ENCODE measurements at regions not wholly inside any gene's neighbourhood (a gene's known extent, or its start where the extent isn't known, plus 50 kb on each side); places are given as distances from the start of the nearest gene placed in this dataset.
A peak's percentile ranks its signal among the peaks of the same experiment; 100 is the strongest.
"Not testable (repeated sequence)": the region's sequence is repeated elsewhere in the genome, so short reads cannot be mapped to it uniquely, and the experiment has no call there.

- not testable (repeated sequence) for DNase-seq (ENCODE audit: low read depth in 4 of 4, low spot score in 3 of 4)
These were observed 62.8 kb downstream of the RPS24 start for GRCh38 chr10:78096486-78096885.

- DNase-seq (ENCODE audit: low read depth in 4 of 4, low spot score in 3 of 4): not testable (repeated sequence)
These were observed 68.9 kb downstream of the RPS24 start for GRCh38 chr10:78102593-78102992.

GRCh38 chr10:78109210-78109609, 75.5 kb downstream of the RPS24 start:
- no peak for DNase-seq (ENCODE audit: low read depth in 4 of 4, low spot score in 3 of 4)

GRCh38 chr10:78115135-78115853, 81.6 kb downstream of the RPS24 start:
- DNase-seq (ENCODE audit: low read depth in 4 of 4, low spot score in 3 of 4): peak in 1 of 4 donors; percentile 44

- DNase-seq (ENCODE audit: low read depth in 4 of 4, low spot score in 3 of 4): peak in 1 of 4 donors; percentile 35
These were observed 82.7 kb downstream of the RPS24 start for GRCh38 chr10:78116361-78116760.

GRCh38 chr10:78118591-78118990, 84.9 kb downstream of the RPS24 start:
- peak in 1 of 4 donors; percentile 21 for DNase-seq (ENCODE audit: low read depth in 4 of 4, low spot score in 3 of 4)

GRCh38 chr10:78121801-78122200, 88.1 kb downstream of the RPS24 start:
- DNase-seq (ENCODE audit: low read depth in 4 of 4, low spot score in 3 of 4): no peak

GRCh38 chr10:78124167-78124566, 90.5 kb downstream of the RPS24 start:
- DNase-seq (ENCODE audit: low read depth in 4 of 4, low spot score in 3 of 4): no peak

- DNase-seq (ENCODE audit: low read depth in 4 of 4, low spot score in 3 of 4): no peak
These were observed 95.5 kb downstream of the RPS24 start for GRCh38 chr10:78129211-78129610.

- DNase-seq (ENCODE audit: low read depth in 4 of 4, low spot score in 3 of 4): no peak
These were observed 97.5 kb downstream of the RPS24 start for GRCh38 chr10:78130966-78131710.

GRCh38 chr10:78134773-78135306, 101.2 kb downstream of the RPS24 start:
- no peak for DNase-seq (ENCODE audit: low read depth in 4 of 4, low spot score in 3 of 4)

GRCh38 chr10:78137147-78137546, 103.5 kb downstream of the RPS24 start:
- no peak for DNase-seq (ENCODE audit: low read depth in 4 of 4, low spot score in 3 of 4)

GRCh38 chr10:78139341-78139740, 105.7 kb downstream of the RPS24 start:
- DNase-seq (ENCODE audit: low read depth in 4 of 4, low spot score in 3 of 4): no peak

- DNase-seq (ENCODE audit: low read depth in 4 of 4, low spot score in 3 of 4): no peak
These were observed 106.5 kb downstream of the RPS24 start for GRCh38 chr10:78140066-78140630.

GRCh38 chr10:78143576-78143975, 109.9 kb downstream of the RPS24 start:
- no peak for DNase-seq (ENCODE audit: low read depth in 4 of 4, low spot score in 3 of 4)

- no peak for DNase-seq (ENCODE audit: low read depth in 4 of 4, low spot score in 3 of 4)
These were observed 112.5 kb downstream of the RPS24 start for GRCh38 chr10:78146200-78146599.

GRCh38 chr10:78147202-78147601, 113.5 kb downstream of the RPS24 start:
- DNase-seq (ENCODE audit: low read depth in 4 of 4, low spot score in 3 of 4): no peak

GRCh38 chr10:78148216-78148960, 114.7 kb downstream of the RPS24 start:
- DNase-seq (ENCODE audit: low read depth in 4 of 4, low spot score in 3 of 4): no peak

- DNase-seq (ENCODE audit: low read depth in 4 of 4, low spot score in 3 of 4): peak in 1 of 4 donors; percentile 22
These were observed 115.4 kb downstream of the RPS24 start for GRCh38 chr10:78148961-78149612.

- DNase-seq (ENCODE audit: low read depth in 4 of 4, low spot score in 3 of 4): no peak
These were observed 117.1 kb downstream of the RPS24 start for GRCh38 chr10:78150756-78151155.

Data from left renal pelvis (tissue), 4 donors.